HG03066 (cell line): ENCODE measurements at regions not wholly inside any gene's neighbourhood (a gene's known extent, or its start where the extent isn't known, plus 50 kb on each side); places are given as distances from the start of the nearest gene placed in this dataset.

Experiments used
- ATAC-seq: cut with Tn5 transposase; IDR thresholded peaks from one replicate; pipeline ENCODE4 v1.9.1; 2021; ENCODE audit warnings: low read depth; ENCODE audit not compliant: unreplicated experiment

DNA sequence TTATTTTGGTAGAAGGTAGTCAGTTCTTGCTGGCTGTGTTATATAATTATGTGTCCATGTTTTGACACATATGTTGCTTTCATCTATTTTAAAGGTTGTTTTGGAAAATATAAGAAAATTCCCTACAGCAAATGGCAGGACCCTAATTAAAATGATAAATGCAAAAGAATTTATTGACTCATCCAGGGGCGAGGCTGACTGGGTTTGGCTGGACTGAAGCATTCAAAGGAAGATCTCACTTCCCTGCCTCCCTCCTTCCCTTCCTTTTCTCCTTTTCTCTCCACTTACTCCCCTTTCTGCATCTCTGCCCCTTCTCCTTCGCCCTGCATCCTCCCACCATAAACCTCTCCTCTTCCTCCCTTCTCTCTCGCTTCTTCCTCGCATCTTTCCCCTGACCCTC, 129.6 kb downstream of the SNAPC1 start:
- ATAC-seq = no peak

DNA sequence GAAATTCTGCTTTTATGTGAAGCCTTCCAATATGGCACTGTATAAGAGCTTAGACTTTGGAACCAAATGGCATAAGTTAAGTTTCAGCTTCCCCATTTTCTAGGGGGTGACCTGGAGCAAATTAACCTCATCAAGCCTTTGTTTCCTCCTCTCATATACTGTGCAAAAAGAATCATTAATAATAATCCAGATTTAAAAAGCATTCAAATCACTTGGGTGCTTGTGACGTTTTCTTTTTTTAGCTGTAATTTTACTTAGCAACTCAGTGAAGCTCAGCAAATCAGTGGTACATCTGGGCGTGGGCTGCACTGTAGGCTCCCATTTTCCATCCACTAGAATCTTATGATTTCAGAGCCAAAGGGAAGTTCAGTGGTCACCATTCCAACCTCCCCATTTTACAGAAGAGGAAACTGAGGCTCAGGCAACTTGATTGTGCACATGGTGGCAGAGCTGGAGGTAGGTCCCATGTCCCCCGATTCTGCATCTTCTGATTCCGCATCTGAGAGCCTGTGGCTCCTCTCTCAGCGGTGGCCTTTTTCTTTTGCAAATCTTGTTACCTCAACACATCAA, 131.2 kb downstream of the SNAPC1 start:
- ATAC-seq = no peak

DNA sequence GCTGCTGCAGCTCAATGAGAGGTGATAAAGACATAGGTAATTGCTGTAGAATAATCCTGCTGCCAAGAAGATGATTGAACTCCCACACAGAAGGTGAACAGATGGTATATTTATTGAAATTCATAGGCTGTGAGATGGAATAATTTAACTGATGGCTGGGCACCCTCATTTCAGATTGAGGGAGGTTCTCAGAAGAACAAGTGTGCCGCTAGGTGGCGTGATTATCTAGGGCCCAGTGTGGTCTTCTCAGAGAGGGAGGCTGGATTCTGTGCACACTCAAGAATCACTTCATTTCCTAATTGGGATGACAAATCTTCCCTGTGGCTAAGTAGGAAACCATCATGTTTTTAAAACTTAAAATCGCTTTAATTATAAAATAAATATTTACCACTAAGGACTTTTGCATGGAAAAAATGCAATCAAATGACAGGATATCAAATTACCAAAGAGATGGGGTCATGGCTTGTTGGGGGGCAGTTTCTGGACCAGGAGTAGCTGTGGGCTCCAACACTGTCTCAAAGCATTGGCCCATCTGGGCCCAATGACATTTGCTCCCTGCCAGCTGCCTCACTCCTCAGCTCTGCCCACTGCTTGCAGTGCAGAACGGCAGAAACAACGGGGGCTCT, 132.3 kb downstream of the SNAPC1 start:
- ATAC-seq = no peak

GRCh38 chr14:61897300-61897699, 135.1 kb downstream of the SNAPC1 start:
- no peak for ATAC-seq

GRCh38 chr14:61898568-61898967, 136.3 kb downstream of the SNAPC1 start:
- no peak for ATAC-seq

DNA sequence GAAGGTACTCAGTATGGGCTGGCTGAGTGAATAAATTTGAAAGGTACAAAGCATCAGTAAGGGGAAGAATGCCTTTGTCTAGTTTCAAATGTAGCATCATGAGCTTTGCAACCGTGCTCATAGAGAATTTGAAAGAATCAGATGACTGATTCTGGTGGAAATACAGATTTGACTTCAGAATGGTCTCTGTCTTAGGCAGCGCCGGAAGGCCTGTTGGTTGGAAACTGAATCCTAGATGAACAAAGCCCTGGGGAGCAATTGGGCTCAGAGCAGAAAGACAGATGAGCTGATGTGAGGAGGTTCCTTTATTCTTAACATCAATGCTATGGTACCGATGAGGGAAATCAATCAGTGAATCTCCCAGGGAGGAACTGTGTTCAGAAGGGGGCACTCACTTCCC, 137.3 kb downstream of the SNAPC1 start:
- ATAC-seq = no peak

DNA sequence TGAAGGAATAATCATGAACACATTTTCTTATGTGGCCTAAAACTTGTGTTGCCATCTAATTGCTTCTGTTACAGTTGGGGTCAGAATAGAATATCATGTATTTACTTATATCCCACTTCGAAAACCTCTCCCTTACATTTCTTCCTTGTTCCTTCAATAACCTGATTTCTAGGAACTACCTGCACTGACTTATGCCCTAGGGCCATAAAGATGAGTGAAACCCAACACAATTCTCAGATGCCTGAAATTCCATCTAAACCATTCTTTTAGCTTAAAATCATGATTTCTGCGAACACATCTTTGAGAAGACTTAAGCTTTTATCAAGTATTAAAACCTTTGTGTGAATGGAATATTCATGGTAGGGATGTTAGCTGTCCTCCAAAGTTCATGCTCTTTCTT, 142.7 kb downstream of the SNAPC1 start:
- ATAC-seq = no peak

DNA sequence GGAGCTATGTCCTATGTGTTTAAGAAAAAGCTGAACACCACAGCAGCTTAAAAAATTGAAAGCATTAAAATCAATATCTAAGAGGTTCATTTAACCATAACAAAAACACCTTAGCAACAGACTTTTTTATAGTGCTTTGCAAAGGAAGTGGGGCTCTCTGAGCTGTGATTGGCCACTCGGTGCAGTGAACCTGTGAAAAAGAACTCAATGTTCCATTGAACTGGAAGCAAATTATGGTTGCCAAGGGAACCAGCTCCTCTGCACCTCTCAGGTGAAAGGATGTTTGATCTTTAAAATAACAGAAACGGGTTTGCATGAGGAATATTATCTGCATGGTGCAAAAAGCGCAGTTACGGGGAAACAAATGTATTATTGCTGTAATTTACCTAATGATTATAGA, 149.4 kb downstream of the SNAPC1 start:
- no peak for ATAC-seq

DNA sequence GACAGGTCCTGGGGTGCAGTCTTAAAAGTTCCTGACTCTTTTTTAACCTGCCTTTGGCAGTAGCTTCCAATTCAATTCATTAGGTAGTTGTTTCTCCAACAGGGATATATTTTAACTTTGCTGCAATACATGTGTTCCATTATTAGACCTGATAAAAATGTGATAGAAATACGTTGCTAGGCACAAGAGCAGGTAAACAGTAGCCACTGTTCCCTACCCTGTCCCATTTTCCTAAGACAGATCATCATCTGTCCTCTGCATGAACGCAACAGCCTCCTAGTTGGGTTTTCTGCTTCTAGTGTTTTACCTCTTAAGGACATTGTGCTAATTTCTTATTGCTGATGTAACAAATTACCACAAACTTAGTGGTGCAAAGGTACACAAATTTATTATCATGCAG, 156.8 kb downstream of the SNAPC1 start:
- ATAC-seq = no peak

DNA sequence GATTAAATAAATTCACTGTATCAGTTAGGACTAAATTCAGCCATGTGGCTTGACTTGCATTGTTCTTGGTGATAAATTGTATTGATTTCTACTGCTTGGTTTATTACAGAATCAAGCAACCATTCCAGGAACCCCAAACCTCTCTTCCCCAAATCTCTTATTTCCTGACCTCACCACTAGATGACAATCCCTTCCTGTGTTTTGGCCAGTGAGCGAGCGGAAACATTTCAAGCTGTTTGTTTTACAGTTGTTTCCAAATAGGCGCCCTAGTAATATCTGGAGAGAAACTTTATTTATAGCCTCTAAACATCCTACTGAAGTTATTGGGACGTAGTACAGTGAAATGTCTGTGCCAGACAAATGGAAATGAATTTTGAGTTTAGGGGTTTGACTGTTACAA, 161.1 kb downstream of the SNAPC1 start:
- no peak for ATAC-seq

DNA sequence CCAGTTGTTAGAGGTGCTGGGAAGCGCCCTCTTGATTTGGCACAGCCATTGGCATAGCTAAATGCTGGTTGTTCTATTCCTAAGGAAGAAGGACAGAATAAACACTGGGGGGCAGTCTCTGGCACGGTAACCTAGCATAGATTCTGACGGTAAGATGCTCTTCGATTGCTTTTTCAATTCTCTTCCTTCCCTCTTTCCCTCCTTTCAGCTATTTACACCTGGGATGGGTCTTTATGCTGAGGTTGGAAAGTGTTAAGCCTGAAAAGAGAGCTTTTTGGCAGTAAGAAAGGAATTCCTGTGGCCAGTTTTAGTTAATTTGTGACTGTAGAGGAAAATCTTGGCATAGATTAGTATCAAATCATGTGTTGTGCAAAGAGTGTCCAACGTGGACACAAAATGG, 162.8 kb downstream of the SNAPC1 start:
- peak; percentile 52 for ATAC-seq

DNA sequence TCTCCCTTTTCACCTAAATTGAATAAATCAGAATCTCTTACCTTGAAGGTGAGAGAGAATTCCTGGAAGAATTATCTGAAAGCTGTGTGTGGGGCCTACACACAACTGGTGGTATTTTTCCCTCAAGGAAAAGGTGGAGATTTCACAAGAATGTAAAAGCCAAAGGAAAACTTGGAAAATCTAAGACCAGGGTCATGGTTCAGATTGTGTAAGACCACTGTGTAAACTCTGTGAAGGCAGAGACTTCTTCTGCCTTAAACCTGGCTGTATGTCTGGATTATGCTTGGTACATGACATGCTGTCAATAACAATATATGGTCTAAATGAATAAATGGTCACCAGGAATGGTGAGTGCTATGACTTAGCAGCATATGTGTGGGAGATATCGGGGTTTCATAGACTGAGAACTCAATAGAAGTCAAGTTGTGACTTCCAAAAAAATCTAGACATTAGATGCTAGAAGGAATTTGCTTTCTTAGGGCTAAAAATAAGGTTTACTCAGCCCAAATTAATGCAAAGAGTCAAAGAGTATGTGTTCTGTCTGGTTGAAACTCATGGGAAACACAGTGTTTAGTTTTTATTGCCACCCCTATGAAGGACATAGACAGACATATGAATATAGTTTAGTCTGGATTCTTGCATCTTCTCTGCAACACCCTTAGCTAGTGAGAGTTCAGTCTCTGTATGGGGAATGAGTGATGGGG, 163.7 kb downstream of the SNAPC1 start:
- no peak for ATAC-seq

DNA sequence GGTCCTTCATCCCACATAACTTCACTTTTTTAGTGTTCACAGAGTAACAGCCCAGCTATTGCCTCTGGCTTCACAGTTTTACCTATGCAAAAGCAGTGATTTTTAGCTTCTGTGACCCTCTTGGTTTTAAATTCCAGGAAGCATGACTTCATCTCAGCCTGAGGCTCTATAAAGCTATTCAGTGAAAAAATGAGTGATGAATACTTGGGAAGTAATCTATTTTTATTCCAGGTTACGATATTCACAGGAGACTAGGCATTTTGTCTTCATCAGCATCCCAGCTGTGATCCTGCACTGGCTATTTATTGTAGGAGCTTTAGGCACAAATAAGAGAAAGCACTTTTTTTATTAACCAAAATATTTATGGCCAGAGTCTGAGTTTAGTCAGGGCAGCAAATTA, 164.8 kb downstream of the SNAPC1 start:
- ATAC-seq = no peak

DNA sequence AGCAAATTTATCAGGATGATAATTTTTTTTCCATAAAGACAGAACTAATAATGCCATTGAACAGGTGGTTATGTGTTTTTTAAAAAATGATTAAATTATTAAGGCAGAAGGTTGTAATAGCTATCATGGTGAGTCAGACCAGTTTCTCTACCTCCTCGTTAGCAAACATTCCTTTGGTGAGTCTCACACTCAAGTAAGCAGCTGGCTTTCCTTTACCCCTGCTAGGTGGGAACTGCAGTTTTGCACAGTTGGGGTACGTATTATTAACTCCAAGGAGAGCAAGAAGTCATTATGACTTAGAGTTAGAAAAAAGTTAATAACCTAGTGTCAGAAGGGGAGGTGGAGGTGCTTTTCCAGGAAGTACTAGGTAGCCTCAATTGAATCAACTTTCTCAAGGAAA, 165.3 kb downstream of the SNAPC1 start:
- no peak for ATAC-seq

GRCh38 chr14:61928300-61928699, 166.1 kb downstream of the SNAPC1 start:
- ATAC-seq = no peak

DNA sequence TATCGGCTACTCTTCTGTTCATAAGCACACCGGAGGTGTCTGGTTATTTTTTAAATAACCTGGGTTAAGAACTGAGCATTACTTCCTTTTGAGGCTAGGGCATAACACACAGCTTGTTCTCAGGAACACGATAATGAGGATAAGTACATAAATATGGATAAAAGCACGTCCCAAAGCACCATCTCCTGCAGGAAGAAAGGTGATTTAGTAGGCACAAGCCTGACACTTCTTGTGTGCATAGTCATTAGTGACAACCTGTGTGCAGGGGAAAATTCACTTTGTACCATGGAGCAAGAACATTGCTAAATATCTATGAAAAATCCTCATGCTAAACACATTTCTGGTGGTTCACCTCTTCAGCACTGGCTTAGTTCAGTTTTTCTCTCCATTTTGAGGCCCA, 166.5 kb downstream of the SNAPC1 start:
- ATAC-seq = no peak

GRCh38 chr14:61929651-61930050, 167.4 kb downstream of the SNAPC1 start:
- ATAC-seq = no peak

- no peak for ATAC-seq
Observed at GRCh38 chr14:61930101-61930857, 168.1 kb downstream of the SNAPC1 start.

DNA sequence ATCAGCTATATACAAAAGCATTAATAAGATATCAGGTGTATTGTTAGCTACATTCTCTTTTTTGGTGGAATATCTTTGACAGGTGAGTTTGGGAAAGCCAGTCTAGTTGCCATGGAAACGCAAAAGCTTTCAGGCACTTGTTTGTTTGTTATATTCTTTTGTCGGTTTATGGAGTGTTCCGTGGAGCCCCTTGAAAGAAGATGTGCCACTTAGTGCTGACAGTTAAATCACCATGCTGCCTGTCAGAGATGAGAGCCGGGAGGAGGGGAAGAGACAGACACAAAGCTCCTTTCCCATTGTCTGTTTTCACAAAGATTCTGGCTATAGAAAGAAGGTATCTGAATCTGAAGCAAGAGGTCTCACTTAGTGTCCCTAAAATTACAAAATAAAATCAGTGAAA, 170.8 kb downstream of the SNAPC1 start:
- ATAC-seq = no peak

DNA sequence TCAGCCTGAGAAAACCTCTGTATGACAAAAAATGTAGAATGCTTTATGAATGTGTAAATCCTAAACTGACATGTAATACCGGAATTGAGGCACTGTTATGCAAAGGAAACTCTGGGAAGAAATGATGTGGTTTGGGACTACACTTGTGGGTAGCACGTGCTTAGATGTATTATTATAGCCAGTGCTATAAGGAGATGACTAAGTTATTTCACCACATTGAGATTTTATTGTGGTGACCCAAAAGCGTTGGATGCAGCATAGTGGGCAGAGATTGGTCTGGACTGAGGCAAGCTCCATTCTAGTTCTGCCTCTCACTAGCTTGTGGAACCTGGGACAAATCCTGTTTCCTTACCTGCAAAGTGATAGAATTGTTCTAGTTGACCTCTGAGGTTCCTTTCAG, 172.2 kb downstream of the SNAPC1 start:
- no peak for ATAC-seq

DNA sequence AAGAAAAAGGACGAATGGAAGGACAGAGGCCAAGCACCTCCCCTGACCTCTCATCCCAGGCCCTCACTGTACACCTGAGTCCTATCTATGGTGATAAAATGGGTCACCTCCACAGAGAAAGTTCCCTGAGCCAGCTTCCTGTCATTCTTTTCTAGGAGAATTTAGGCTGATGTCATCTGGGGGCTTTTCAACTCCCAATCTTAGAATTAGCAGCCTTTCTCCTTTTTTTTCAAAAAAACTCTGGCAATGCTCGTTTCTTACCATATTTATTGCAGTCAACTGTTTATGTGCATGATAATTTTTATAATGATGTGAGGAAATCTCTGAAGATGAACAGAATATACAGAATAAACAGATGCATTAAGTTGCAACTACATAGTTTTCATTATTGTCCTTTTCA, 177.6 kb downstream of the SNAPC1 start:
- no peak for ATAC-seq
